ENCODE measurements at regions not wholly inside any gene's neighbourhood (a gene's known extent, or its start where the extent isn't known, plus 50 kb on each side); places are given as distances from the start of the nearest gene placed in this dataset.

DNA sequence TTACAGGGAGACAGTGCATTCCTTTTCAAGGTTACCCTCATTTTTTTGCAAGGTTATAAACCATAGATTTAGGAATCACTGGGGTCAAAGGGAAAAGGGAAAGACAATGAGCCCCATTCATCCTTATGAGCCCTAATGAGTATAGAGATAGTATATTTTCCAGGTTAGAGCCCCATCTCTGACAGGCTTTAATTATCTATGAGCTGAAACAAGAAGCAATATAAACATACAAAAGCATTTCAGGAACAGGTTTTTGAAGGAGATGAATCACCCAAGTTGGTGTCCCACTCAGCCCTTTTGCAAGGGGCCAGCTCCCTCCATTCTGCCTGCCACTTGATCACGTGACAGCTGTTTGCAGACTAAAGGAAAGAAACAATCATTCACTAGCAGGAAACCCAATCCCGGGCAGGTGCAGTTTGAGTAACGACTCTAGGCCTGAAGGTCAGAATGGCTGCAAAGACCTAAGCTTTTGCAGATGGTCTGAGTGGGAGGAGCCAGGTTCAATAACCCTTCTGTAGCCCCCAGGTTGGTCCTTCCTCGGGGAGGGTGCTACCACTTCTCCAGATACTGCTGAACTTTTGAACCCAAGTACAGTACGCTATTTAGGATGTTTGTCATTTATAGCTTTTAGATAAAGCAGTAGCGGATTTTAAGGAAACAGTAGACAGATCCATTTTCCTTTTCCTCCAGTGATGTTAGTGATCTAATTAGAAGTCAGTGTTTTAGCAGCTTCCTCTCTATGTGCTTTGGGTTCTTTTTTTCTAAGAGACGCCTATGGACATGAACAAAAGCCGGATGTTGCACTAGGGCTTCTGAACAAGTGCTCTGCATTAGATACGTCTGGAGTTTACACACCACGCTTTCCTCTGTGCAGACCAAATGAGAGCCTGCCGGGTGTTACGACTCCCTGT lies 253.2 kb downstream of the SOX4 start:
- TF ChIP-seq, protein P1, sequence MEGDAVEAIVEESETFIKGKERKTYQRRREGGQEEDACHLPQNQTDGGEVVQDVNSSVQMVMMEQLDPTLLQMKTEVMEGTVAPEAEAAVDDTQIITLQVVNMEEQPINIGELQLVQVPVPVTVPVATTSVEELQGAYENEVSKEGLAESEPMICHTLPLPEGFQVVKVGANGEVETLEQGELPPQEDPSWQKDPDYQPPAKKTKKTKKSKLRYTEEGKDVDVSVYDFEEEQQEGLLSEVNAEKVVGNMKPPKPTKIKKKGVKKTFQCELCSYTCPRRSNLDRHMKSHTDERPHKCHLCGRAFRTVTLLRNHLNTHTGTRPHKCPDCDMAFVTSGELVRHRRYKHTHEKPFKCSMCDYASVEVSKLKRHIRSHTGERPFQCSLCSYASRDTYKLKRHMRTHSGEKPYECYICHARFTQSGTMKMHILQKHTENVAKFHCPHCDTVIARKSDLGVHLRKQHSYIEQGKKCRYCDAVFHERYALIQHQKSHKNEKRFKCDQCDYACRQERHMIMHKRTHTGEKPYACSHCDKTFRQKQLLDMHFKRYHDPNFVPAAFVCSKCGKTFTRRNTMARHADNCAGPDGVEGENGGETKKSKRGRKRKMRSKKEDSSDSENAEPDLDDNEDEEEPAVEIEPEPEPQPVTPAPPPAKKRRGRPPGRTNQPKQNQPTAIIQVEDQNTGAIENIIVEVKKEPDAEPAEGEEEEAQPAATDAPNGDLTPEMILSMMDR (IDR thresholded peaks at IDR 0.05), result no peak
- no peak for TF ChIP-seq EZH2 (IDR thresholded peaks at IDR 0.05; ENCODE audit: borderline replicate concordance, insufficient read depth, low read depth, low read length, poor library complexity, severe bottlenecking)

Data from B cell (primary cell).